GM18868 (cell line): ENCODE measurements at regions not wholly inside any gene's neighbourhood (a gene's known extent, or its start where the extent isn't known, plus 50 kb on each side); places are given as distances from the start of the nearest gene placed in this dataset.
"Not testable (repeated sequence)": the region's sequence is repeated elsewhere in the genome, so short reads cannot be mapped to it uniquely, and the experiment has no call there.

ENCODE experiments used
- ATAC-seq: cut with Tn5 transposase; IDR thresholded peaks from one replicate; pipeline ENCODE4 v1.9.1; 2021; ENCODE audit warnings: mild to moderate bottlenecking, moderate library complexity; ENCODE audit not compliant: unreplicated experiment

- peak; percentile 82 for ATAC-seq
Measured at GRCh38 chr9:82489201-82489821, 500.7 kb downstream of the SPATA31D1 start.

GRCh38 chr9:82490019-82490499 is 501.5 kb downstream of the SPATA31D1 start:
- ATAC-seq, result no peak

- ATAC-seq, result not testable (repeated sequence)
Measured at GRCh38 chr9:82490821-82491220, 502.2 kb downstream of the SPATA31D1 start.

GRCh38 chr9:82491604-82492003 is 503.0 kb downstream of the SPATA31D1 start:
- ATAC-seq, result no peak

GRCh38 chr9:82492274-82492673 is 503.7 kb downstream of the SPATA31D1 start:
- no peak for ATAC-seq

GRCh38 chr9:82495884-82496777 is 507.6 kb downstream of the SPATA31D1 start:
- no peak for ATAC-seq

- ATAC-seq, result no peak
Measured at GRCh38 chr9:82498541-82499317, 510.2 kb downstream of the SPATA31D1 start.

GRCh38 chr9:82499337-82499736 is 510.8 kb downstream of the SPATA31D1 start:
- no peak for ATAC-seq

- ATAC-seq, result no peak
Measured at GRCh38 chr9:82504620-82505019, 516.0 kb downstream of the SPATA31D1 start.

GRCh38 chr9:82511626-82512025 is 523.1 kb downstream of the SPATA31D1 start:
- no peak for ATAC-seq

- no peak for ATAC-seq
Measured at GRCh38 chr9:82512728-82513127, 524.2 kb downstream of the SPATA31D1 start.

- ATAC-seq, result no peak
Measured at GRCh38 chr9:82513242-82513751, 524.7 kb downstream of the SPATA31D1 start.

- ATAC-seq, result no peak
Measured at GRCh38 chr9:82513976-82514735, 525.6 kb downstream of the SPATA31D1 start.

- ATAC-seq, result no peak
Measured at GRCh38 chr9:82518868-82519267, 530.3 kb downstream of the SPATA31D1 start.

- ATAC-seq, result no peak
Measured at GRCh38 chr9:82519332-82519731, 530.8 kb downstream of the SPATA31D1 start.

GRCh38 chr9:82524407-82524806 is 535.8 kb downstream of the SPATA31D1 start:
- no peak for ATAC-seq

- ATAC-seq, result no peak
Measured at GRCh38 chr9:82526577-82526976, 536.4 kb downstream of the RASEF start.

GRCh38 chr9:82531795-82532194 is 531.1 kb downstream of the RASEF start:
- ATAC-seq, result no peak

- peak; percentile 41 for ATAC-seq
Measured at GRCh38 chr9:82532504-82533180, 530.3 kb downstream of the RASEF start.
